Spleen (tissue), 11 donors: ENCODE measurements at regions not wholly inside any gene's neighbourhood (a gene's known extent, or its start where the extent isn't known, plus 50 kb on each side); places are given as distances from the start of the nearest gene placed in this dataset.
"Not testable (repeated sequence)": the region's sequence is repeated elsewhere in the genome, so short reads cannot be mapped to it uniquely, and the experiment has no call there.

Experiments used
- DNase-seq: peaks from one replicate; pipeline ENCODE4 v3.0.0-alpha.2; 2020
- H3K27ac ChIP-seq, 8 donors: fragments of 200-600 bp; sonication (generic) in 7 of 8; 1 replicate in 4 of 8; 2 replicates in 4 of 8; pipeline versions ENCODE4 v1.5.0 to v1.8.0; 2016 to 2021; ENCODE audit warnings: inconsistent platforms in 4 of 8, mild to moderate bottlenecking in 4 of 8, moderate library complexity in 1 of 8
- H3K27me3 ChIP-seq, 7 donors: fragments of 200-600 bp; sonication (generic) in 6 of 7; replicated peaks in 1 of 7; 1 replicate in 4 of 7; 2 replicates in 3 of 7; pipeline versions ENCODE4 v1.5.0 to v1.8.0; 2016 to 2021; ENCODE audit warnings: inconsistent platforms in 3 of 7, mild to moderate bottlenecking in 1 of 7
- H3K36me3 ChIP-seq, 6 donors: fragments of 200-600 bp; sonication (generic) in 5 of 6; 1 replicate in 4 of 6; 2 replicates in 2 of 6; pipeline versions ENCODE4 v1.5.0 to v1.8.0; 2016 to 2021; ENCODE audit warnings: inconsistent platforms in 2 of 6
- H3K4me1 ChIP-seq, 6 donors: fragments of 200-600 bp; sonication (generic) in 5 of 6; 1 replicate in 3 of 6; 2 replicates in 3 of 6; pipeline versions ENCODE4 v1.5.0 to v1.8.0; 2016 to 2021; ENCODE audit warnings: inconsistent platforms in 3 of 6
- H3K4me3 ChIP-seq, 8 donors: fragments of 200-600 bp; sonication (generic) in 7 of 8; 1 replicate in 4 of 8; 2 replicates in 4 of 8; pipeline versions ENCODE4 v1.5.0 to v1.8.0; 2016 to 2021; ENCODE audit warnings: inconsistent platforms in 4 of 8, mild to moderate bottlenecking in 4 of 8, moderate library complexity in 2 of 8
- H3K9me3 ChIP-seq, 8 donors: fragments of 200-600 bp; sonication (generic) in 7 of 8; 1 replicate in 4 of 8; 2 replicates in 4 of 8; pipeline versions ENCODE4 v1.5.0 to v1.8.0; 2016 to 2021; ENCODE audit warnings: inconsistent platforms in 4 of 8
- CTCF ChIP-seq, 11 experiments: fragments of 200-600 bp in 7 of 11; fragments of 450-650 bp in 4 of 11; sonication (generic) in 4 of 11; IDR thresholded peaks in 8 of 11; conservative IDR thresholded peaks in 3 of 11; 1 replicate in 7 of 11; 2 replicates in 4 of 11; pipeline versions ENCODE4 v1.4.0 to v1.8.0; 2016 to 2021; ENCODE audit warnings: antibody characterized with exemption in 11 of 11, inconsistent platforms in 4 of 11, mild to moderate bottlenecking in 1 of 11
- POLR2A ChIP-seq, 3 donors: fragments of 450-650 bp; IDR thresholded peaks; one replicate each; pipeline ENCODE4 v1.5.1; 2017; ENCODE audit warnings: antibody characterized with exemption in 3 of 3, mild to moderate bottlenecking in 1 of 3
- POLR2AphosphoS5 ChIP-seq, 3 donors: sonication (generic); formaldehyde crosslinking; IDR thresholded peaks; one replicate each; pipeline ENCODE4 v1.5.1; 2017; ENCODE audit warnings: antibody characterized with exemption in 3 of 3
- WGBS, 5 donors: extraction: QIAGEN DNeasy Blood & Tissue Kit in 3 of 5; methylation state at CpG; one replicate each; pipeline versions ENCODE4 v1.1.5 to v1.1.7; 2013 to 2018; 5-methylcytosine and 5-hydroxymethylcytosine counted together
- intact Hi-C: fragments of 100-400 bp; cut with DNase I; formaldehyde crosslinking; loops from one replicate; pipeline ENCODE4 v1.15.0; 2023; ENCODE audit warnings: low total_unique reads
- donor health status: healthy with polysubstance abuse.
- donor health status: DM: no; HTN: no; CAD: no; lungs with moderate emphysema.
- donor health status: DM: no; HTN: no; CAD: no.
- donor health status: Bipolar disorder and iron deficiency.
- donor health status: healthy.
- donor health status: DM: no; HTN: no; CAD: no.
- donor health status: DM: yes; HTN: yes; CAD: no.

- Histone ChIP-seq H3K27ac (no peak overlapping the region), H3K4me3 (no peak overlapping the region), H3K36me3 (no peaks in the 10 kb centered on the region), H3K27me3 (no peaks in the 10 kb centered on the region), H3K4me1 (no peaks in the 10 kb centered on the region), H3K9me3 (no peaks in the 10 kb centered on the region)
- intact Hi-C loops = no loop called here
- 87 to 95% (median 92%) methylated on average over 2 of the region's 2 CpGs for WGBS, 5 donors
- TF ChIP-seq CTCF (IDR thresholded peaks at IDR 0.05 in 8 of 11, conservative IDR thresholded peaks at IDR 0.05 in 3 of 11) (no peak), POLR2AphosphoS5 (IDR thresholded peaks at IDR 0.05) (no peak), POLR2A (IDR thresholded peaks at IDR 0.05) (no peak)
- DNase-seq = no peak
Observed at GRCh38 chr6:86412057-86412456, 525.3 kb upstream of the HTR1E start.

- TF ChIP-seq POLR2A (IDR thresholded peaks at IDR 0.05) = no peak
- TF ChIP-seq POLR2AphosphoS5 (IDR thresholded peaks at IDR 0.05) = no peak
- TF ChIP-seq CTCF (IDR thresholded peaks at IDR 0.05 in 8 of 11, conservative IDR thresholded peaks at IDR 0.05 in 3 of 11) = no peak
- WGBS, 5 donors = 55 to 82% (median 65%) methylated on average over 2 of the region's 2 CpGs
Observed at GRCh38 chr6:86407128-86407527, 530.2 kb upstream of the HTR1E start.

GRCh38 chr6:86392850-86393249 is 544.5 kb upstream of the HTR1E start:
- H3K4me3 ChIP-seq, H3K36me3 ChIP-seq, DNase-seq, intact Hi-C loops, H3K27ac ChIP-seq, H3K27me3 ChIP-seq, H3K4me1 ChIP-seq: not testable (repeated sequence)
- H3K9me3 ChIP-seq = peaks cover 0 to 29% (median 9%) of the 10 kb centered on the region in 8 donors
- 51 to 85% (median 75%) methylated on average over 3 of the region's 3 CpGs for WGBS, 5 donors

More at GRCh38 chr6:86407128-86407527, 530.2 kb upstream of the HTR1E start:
- Histone ChIP-seq H3K4me1 (no peaks in the 10 kb centered on the region), H3K36me3 (no peaks in the 10 kb centered on the region), H3K27ac (no peak overlapping the region), H3K9me3 (peaks cover 0 to 6% (median 3%) of the 10 kb centered on the region in 8 donors), H3K4me3 (no peak overlapping the region), H3K27me3 (no peaks in the 10 kb centered on the region)
- intact Hi-C loops = no loop called here
- no peak for DNase-seq

GRCh38 chr6:86380571-86381125 is 556.7 kb upstream of the HTR1E start:
- Histone ChIP-seq H3K36me3 (no peaks in the 10 kb centered on the region), H3K27me3 (no peaks in the 10 kb centered on the region), H3K4me1 (no peaks in the 10 kb centered on the region), H3K9me3 (peaks cover 0 to 9% (median 6%) of the 10 kb centered on the region in 8 donors), H3K27ac (no peak overlapping the region), H3K4me3 (no peak overlapping the region)
- TF ChIP-seq CTCF (IDR thresholded peaks at IDR 0.05 in 8 of 11, conservative IDR thresholded peaks at IDR 0.05 in 3 of 11) (no peak), POLR2AphosphoS5 (IDR thresholded peaks at IDR 0.05) (no peak), POLR2A (IDR thresholded peaks at IDR 0.05) (no peak)
- 78 to 91% (median 84%) methylated on average over 3 of the region's 3 CpGs for WGBS, 5 donors
- intact Hi-C loops = no loop called here
- no peak for DNase-seq

- H3K4me1 ChIP-seq = no peaks in the 10 kb centered on the region
- no peak for TF ChIP-seq POLR2AphosphoS5 (IDR thresholded peaks at IDR 0.05)
- TF ChIP-seq POLR2A (IDR thresholded peaks at IDR 0.05) = no peak
- no peak for TF ChIP-seq CTCF (IDR thresholded peaks at IDR 0.05 in 8 of 11, conservative IDR thresholded peaks at IDR 0.05 in 3 of 11)
- peaks cover 0 to 4% (median 0%) of the 10 kb centered on the region in 8 donors for H3K9me3 ChIP-seq
- no peak overlapping the region for H3K4me3 ChIP-seq
- 64 to 82% (median 74%) methylated on average over 4 of the region's 4 CpGs for WGBS, 5 donors
- no peak for DNase-seq
- intact Hi-C loops = no loop called here
- no peaks in the 10 kb centered on the region for H3K27me3 ChIP-seq
- no peaks in the 10 kb centered on the region for H3K36me3 ChIP-seq
- H3K27ac ChIP-seq = no peak overlapping the region
Observed at GRCh38 chr6:86357877-86358276, 579.5 kb upstream of the HTR1E start.
